Lung (tissue), 11 donors: ENCODE measurements at regions not wholly inside any gene's neighbourhood (a gene's known extent, or its start where the extent isn't known, plus 50 kb on each side); places are given as distances from the start of the nearest gene placed in this dataset.

Experiments used
- ATAC-seq: fragments of 200-7000 bp; cut with Tn5 transposase; one replicate; pipeline ENCODE4 v1.9.1; 2020; ENCODE audit warnings: moderate number of reproducible peaks; ENCODE audit not compliant: insufficient read depth, low FRiP score
- DNase-seq, 3 donors: peaks; one replicate each; pipeline ENCODE4 v3.0.0-alpha.2; 2013 to 2017
- H3K27ac ChIP-seq, 2 donors: one replicate each; pipeline ENCODE4 v1.5.1; 2013; ENCODE audit warnings: mild to moderate bottlenecking in 2 of 2, moderate library complexity in 2 of 2, control low read depth in 1 of 2, inconsistent platforms in 1 of 2, low read depth in 1 of 2, low read length in 1 of 2
- H3K27me3 ChIP-seq, 3 donors: one replicate each; pipeline ENCODE4 v1.5.1; 2013; ENCODE audit warnings: low read length in 2 of 3; ENCODE audit not compliant: control insufficient read depth in 3 of 3, insufficient read depth in 3 of 3
- H3K36me3 ChIP-seq, 4 donors: one replicate each; pipeline ENCODE4 v1.5.1; 2013; ENCODE audit warnings: low read length in 4 of 4, mild to moderate bottlenecking in 1 of 4, moderate library complexity in 1 of 4; ENCODE audit not compliant: control insufficient read depth in 4 of 4, insufficient read depth in 4 of 4
- H3K4me1 ChIP-seq, 5 donors: one replicate each; pipeline ENCODE4 v1.5.1; 2013; ENCODE audit warnings: low read length in 5 of 5, mild to moderate bottlenecking in 2 of 5, moderate library complexity in 1 of 5; ENCODE audit not compliant: control insufficient read depth in 5 of 5, insufficient read depth in 5 of 5
- H3K4me3 ChIP-seq: one replicate; pipeline ENCODE4 v1.5.1; 2013; ENCODE audit warnings: mild to moderate bottlenecking, control low read depth, moderate library complexity
- H3K9ac ChIP-seq, 2 donors: one replicate each; pipeline ENCODE4 v1.5.1; 2013; ENCODE audit warnings: low read length in 2 of 2, control low read depth in 1 of 2; ENCODE audit not compliant: insufficient read depth in 1 of 2
- H3K9me3 ChIP-seq, 4 donors: one replicate each; pipeline ENCODE4 v1.5.1; 2013; ENCODE audit warnings: low read length in 3 of 4, mild to moderate bottlenecking in 1 of 4, moderate library complexity in 1 of 4; ENCODE audit not compliant: control insufficient read depth in 4 of 4, insufficient read depth in 3 of 4
- CTCF ChIP-seq: IDR thresholded peaks from 2 replicates; pipeline ENCODE4 v1.5.1; 2012; ENCODE audit warnings: mild to moderate bottlenecking; ENCODE audit errors: control extremely low read depth, extremely low read depth
- WGBS, 2 donors: extraction: QIAGEN DNeasy Blood & Tissue Kit; methylation state at CpG; one replicate each; pipeline ENCODE4 v1.1.7; 2013; 5-methylcytosine and 5-hydroxymethylcytosine counted together
- donor health status: control.
- donor health status: control.
- donor health status: Bipolar disorder and iron deficiency.
- donor health status: healthy.
- donor health status: DM: yes; HTN: yes; CAD: no.

- WGBS, 2 donors, result 75 to 91% methylated on average over 2 of the region's 2 CpGs
- TF ChIP-seq CTCF, result no peak
- Histone ChIP-seq H3K4me3 (no peak overlapping the region), H3K4me1 (no peaks in the 10 kb centered on the region), H3K27ac (no peak overlapping the region), H3K27me3 (no peaks in the 10 kb centered on the region), H3K36me3 (no peaks in the 10 kb centered on the region), H3K9me3 (no peaks in the 10 kb centered on the region), H3K9ac (no peak overlapping the region)
- DNase-seq, result no peak
- no peak for ATAC-seq
Observed at GRCh38 chr2:41668529-41668928, 379.3 kb upstream of the PKDCC start.

GRCh38 chr2:41678639-41679038 is 369.2 kb upstream of the PKDCC start:
- no peak for ATAC-seq
- H3K4me3 ChIP-seq, result no peak overlapping the region
- no peak for DNase-seq
- no peaks in the 10 kb centered on the region for H3K36me3 ChIP-seq
- no peak overlapping the region for H3K27ac ChIP-seq
- no peaks in the 10 kb centered on the region for H3K9me3 ChIP-seq
- no peaks in the 10 kb centered on the region for H3K4me1 ChIP-seq
- no peak for TF ChIP-seq CTCF
- no peaks in the 10 kb centered on the region for H3K27me3 ChIP-seq
- no peak overlapping the region for H3K9ac ChIP-seq
- 82 to 83% methylated on average over 7 of the region's 7 CpGs for WGBS, 2 donors

GRCh38 chr2:41686156-41686555 is 361.7 kb upstream of the PKDCC start:
- WGBS, 2 donors, result 92 to 100% methylated on average over 2 of the region's 2 CpGs
- H3K9me3 ChIP-seq, result peaks cover 0 to 3% (median 0%) of the 10 kb centered on the region in 4 donors
- no peak overlapping the region for H3K27ac ChIP-seq
- H3K36me3 ChIP-seq, result no peaks in the 10 kb centered on the region
- H3K4me3 ChIP-seq, result no peak overlapping the region
- no peaks in the 10 kb centered on the region for H3K27me3 ChIP-seq
- ATAC-seq, result no peak
- no peak overlapping the region for H3K9ac ChIP-seq
- DNase-seq, result no peak
- no peaks in the 10 kb centered on the region for H3K4me1 ChIP-seq
- no peak for TF ChIP-seq CTCF

- Histone ChIP-seq H3K9ac (no peak overlapping the region), H3K27me3 (no peaks in the 10 kb centered on the region), H3K27ac (no peak overlapping the region), H3K9me3 (no peaks in the 10 kb centered on the region), H3K4me3 (no peak overlapping the region), H3K36me3 (no peaks in the 10 kb centered on the region), H3K4me1 (no peaks in the 10 kb centered on the region)
- no peak for TF ChIP-seq CTCF
- ATAC-seq (no peak), DNase-seq (no peak)
- 24% methylated on average over 1 of the region's 1 CpG for WGBS, 2 donors
Observed at GRCh38 chr2:41691561-41691960, 356.3 kb upstream of the PKDCC start.
